Stimulated activated CD4-positive, alpha-beta T cell treated with anti-CD3 and anti-CD28 coated beads, Interleukin-1b, Interleukin-23, amount 100 ng/mL, for 48 hours (primary cell): ENCODE measurements at regions not wholly inside any gene's neighbourhood (a gene's known extent, or its start where the extent isn't known, plus 50 kb on each side); places are given as distances from the start of the nearest gene placed in this dataset.

Experiments used
- DNase-seq: peaks from one replicate; pipeline ENCODE4 v3.0.0-alpha.2; 2020

DNA sequence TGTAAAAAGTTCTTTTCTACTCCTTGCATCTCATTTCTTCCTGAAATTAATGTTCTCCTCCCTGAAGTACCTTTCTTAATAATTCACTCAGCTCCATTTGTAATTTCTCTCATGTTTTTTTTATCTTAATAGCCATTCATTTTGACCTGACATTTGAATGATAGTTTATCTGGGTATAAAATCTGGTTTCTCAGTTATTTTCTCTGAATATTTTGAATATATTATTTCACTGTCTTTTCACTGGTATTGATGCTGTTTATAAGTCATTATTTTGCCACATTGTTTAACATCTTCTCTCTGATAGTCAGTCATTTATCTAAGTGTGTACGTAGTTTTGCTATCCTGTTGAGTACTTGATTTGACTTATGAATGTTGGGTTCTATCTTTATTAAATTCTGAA, 68.8 kb upstream of the ARHGAP18 start:
- no peak for DNase-seq

DNA sequence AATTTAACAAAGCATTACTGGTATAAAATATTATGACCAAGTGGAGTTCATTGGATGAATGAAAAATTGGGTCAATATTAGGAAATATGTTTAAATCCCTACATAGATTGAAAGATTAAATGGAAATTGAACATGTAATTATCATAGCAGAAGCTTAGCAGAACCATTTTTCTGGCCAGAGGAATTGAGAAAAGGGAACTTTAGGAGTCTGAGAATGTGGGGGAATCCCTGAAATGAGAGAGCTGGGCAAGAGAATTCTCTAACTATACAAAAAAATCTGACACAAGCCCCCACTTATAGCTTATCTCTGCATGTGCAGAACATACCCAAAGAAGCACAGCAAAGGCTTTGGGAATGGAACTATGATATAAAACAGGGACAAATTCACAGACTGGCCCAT, 67.4 kb upstream of the ARHGAP18 start:
- DNase-seq = no peak

DNA sequence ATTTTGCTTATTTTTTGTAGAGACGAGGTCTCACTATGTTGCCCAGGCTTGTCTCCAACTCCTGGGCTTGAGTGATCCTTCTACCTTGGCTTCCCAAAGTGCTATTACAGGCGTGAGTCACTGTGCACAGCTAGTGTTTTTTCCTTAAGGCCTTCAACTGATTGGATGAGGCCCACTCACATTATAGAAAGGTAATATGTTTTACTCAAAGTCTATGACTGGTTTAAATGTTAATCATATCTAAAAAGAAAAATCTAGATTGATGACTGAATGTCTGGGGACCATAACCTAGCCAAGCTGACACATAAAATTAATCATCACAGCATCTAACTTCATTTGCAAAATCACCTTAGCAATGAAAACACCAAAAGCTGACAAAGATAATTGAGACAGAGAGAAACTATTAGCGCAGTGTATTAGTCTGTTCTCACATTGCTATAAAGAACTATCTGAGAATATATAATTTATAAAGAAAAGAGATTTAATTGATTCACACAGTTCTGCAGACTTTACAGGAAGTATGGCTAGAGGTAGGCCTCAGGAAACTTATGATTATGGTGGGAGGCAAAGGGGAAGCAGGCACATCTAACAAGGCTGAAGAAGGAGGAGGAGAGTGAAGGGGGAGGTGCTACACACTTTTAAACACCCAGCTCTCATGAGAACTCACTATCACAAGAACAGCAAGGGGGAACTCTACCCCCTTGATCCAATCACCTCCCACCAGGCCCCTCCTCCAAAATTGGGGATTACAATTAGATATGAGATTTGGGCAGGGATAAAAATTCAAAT, 66.8 kb upstream of the ARHGAP18 start:
- DNase-seq = no peak

DNA sequence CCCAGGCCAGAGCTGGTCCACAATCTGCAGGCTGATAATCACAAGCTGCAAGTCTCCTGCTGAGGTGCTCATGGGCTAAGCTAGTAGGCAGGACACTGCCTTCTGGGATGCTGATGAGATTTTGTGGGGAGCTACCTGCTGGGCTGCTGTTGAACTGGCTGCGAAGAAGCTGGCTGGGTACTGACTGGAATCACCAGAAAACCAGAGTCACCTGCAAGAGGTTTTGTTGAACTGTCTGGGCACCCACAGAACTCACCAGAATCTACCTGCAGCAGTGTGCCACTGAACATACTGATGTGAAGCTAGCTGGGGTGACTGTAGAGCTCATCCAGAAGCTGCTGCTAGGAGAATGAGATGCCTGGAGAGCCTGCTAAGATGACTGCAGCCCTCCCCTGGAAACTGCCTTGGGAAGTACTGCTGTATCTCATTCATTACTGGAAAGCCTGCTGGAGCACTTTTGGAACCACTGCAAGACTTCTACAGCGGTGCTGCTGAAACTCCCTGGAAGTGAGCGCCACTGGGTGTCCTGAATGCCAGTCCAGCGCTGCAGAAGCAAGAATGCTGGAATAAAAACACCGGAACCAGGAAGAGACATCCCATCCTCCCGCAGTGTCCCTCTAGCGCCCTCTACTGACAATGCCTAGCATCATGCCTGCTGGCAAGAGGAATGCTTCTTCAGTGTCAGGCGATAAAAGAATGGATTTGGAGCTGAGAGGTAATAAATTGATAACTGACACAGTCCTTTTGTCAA, 64.9 kb upstream of the ARHGAP18 start:
- peak; percentile 47 for DNase-seq

DNA sequence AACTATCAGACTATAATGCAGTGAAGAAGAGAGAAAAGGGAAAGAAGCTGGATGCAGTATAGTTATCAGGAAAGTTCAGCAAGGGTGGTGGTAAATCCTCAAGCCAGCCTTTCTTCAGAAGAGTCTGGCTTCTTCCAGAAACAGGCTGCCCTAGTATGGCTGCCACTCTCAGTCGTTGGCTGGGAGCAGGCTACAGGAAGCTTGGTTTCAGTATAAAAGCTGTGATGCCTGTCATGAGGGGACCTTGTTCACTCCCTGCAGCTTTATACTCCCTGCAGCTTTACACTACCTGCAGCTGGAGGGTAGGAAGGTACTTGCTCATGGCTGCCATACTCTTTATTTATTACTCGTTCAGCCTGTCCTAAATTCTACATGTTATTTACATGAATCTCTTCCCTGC, 63.3 kb upstream of the ARHGAP18 start:
- no peak for DNase-seq

DNA sequence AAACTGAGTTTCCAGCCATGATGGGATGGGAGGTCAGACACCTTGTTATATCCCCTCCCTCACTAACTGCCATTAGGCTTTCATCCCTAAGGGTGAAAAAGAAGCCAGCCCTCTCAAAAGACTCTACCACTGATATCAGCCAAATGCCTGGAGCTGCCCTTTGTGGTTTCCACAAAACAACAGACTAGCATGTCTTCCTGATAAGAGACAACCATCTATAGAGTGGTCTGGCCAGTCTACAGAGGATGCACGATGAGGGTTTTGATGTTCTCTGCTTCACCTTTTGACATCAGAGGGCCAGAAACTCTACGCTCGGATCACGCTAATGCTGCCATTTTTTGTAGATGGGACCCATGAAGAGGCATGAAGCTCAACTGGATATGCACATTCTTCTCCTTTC, 61.7 kb upstream of the ARHGAP18 start:
- no peak for DNase-seq

DNA sequence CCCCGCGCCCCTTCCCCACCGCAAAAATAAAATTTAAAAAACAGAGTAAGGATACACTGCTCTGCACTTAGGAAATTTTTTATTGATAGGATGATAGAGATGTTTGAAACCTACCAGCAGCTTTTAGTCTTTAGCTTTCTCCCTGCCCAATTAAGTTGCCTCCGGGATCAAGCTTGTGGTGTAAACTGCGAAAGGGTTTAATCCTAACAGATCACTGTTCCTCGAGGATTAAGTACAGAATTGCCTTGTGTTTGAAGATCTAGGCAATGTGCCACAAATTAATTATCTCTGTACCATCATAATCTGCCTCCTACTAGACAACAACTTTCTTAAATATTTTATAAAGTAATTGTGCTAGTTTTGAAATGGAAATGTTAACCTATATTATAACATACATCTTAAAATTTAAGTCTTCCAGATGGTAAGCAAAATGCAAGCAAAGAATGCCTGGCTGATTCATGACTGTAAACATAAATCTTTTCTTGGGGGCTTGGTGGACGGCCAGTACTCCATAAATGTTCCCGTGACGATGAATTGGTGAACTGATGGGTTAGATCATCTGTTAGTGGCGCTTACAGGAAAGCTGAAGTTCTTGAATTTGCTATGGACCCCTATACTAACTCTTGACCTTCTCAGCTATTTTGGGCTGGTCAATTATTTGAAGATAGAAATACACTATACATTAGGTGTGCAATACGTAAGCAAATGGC, 58.0 kb upstream of the ARHGAP18 start:
- no peak for DNase-seq

DNA sequence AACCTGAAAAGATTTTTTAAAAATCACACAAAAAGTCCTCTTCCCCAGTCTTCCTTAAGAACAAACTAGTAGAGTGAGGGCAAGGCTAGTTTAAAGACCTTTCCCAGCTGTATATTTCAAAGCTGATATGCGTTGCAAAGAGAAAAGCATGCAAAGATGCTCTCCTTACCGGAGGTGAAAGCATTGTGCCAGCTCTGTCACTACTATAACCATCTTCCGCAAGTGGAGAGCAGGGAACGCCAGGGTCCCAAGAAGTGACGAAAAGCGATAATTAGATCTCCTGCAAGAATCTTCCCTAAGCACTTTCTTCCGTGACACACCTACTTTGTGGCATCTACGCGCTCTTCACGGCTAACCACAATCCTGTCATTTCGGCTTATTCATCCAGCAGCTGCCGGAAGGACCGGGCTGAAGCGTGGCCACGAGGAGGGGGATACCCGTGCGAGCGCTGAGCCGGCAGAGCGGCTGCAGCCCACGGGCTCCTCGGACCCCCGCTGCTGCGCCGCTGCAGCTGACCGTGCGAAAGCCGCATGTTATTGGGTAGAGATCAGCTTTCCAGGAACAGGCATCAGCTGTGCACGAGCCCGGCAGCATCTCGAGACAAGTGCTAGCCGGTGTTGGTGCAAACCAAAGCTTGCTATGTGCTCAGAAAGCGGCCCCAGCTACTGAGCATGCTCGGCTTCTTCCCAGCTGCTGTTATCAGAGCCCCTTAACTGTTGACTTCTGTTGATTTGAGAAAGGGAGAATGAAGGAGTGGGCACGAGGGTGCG, 57.2 kb upstream of the ARHGAP18 start:
- DNase-seq = peak; percentile 68

DNA sequence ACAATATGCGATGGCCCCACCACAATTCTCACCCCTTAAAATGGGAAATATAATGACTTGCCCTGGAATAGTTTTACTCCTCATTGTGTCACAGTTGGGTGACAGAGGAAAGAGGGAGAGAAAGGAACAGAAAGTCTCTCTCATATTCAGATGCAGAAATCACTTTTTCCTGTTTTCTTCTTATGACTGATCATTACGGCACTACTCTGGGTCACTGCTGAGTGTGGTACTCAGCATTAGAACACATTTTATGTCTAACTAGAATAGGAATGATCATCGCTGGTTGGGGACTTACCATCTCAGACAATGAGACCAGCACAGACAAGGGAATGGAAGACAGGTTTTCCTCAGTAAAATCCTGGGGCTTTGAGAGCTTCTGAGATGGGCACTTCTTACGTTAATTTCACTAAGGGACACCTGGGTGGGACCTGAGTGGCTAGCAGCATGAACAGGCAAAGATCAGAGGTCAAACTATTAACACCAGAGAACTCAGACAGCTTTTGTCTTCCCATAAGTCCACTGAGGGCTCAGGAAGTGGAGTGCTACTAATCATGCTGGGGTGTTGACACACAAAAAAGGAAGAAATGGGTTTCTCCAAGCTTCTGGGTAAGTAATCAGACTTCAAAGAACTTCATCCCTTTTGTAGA, 54.9 kb upstream of the ARHGAP18 start:
- no peak for DNase-seq

DNA sequence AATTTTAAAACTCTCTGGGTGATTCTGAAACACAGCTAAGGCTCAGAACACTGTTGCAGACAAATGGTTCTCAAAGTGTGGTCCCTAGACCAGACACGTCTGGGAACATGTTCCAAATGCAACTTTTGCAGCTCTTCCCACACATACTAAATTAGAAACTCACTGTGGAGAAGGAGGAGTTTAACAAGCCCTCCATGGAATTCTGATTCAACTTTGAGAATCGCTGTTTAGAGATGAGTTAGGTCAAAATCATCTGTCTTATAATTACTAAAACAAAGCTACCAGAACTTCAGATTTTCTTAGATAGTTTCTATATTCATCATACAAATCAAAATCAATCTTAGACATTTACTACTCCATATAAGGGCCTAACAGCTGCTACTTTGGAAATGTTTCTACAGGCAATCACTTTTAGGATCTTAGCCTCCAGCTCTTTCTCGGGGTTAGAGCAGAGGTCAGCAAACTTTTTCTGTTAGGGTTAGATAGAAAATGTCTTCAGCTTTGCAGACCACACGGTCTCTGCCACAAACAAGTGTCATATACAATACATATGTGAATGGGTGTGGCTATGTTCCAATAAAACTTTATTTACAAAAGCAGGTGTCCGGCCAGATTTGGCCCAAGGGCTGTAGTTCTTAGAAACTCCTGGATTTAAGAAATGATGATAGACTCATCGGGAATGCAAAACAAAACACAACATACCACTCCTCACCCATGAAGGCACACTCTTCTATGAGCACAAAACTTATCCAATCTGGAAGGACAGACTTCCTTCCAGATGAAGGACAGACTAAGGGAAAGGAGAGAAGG, 50.0 kb upstream of the ARHGAP18 start:
- DNase-seq = no peak
